ENCODE measurements at regions not wholly inside any gene's neighbourhood (a gene's known extent, or its start where the extent isn't known, plus 50 kb on each side); places are given as distances from the start of the nearest gene placed in this dataset.

GRCh38 chr6:40039042-40039441 is 104.8 kb upstream of the MOCS1 start:
- CTCF ChIA-PET: no interaction called here
- Histone ChIP-seq H3K27me3 (ENCODE audit: insufficient read depth) (no peaks in the 10 kb centered on the region), H3K27ac (ENCODE audit: low read depth in 2 of 2, low read length in 1 of 2) (no peak overlapping the region), H4K20me1 (ENCODE audit: insufficient read depth) (no peaks in the 10 kb centered on the region), H3K79me2 (ENCODE audit: insufficient read depth) (no peaks in the 10 kb centered on the region), H3K9ac (no peak overlapping the region), H3K9me3 (no peaks in the 10 kb centered on the region), H3K4me1 (ENCODE audit: control insufficient read depth in 1 of 2, insufficient read depth in 2 of 2, low read depth in 1 of 2, low read length in 1 of 2) (no peaks in the 10 kb centered on the region), H3K9me2 (no peaks in the 10 kb centered on the region), H3F3A (replicated peaks; ENCODE audit: insufficient read depth) (no peaks in the 10 kb centered on the region), H2AFZ (ENCODE audit: low read depth) (no peak overlapping the region), H3K4me3 (ENCODE audit: low read depth in 2 of 2, low read length in 1 of 2) (no peak overlapping the region), H3K36me3 (replicated peaks in 1 of 2; ENCODE audit: control insufficient read depth in 1 of 2, insufficient read depth in 2 of 2, low read length in 1 of 2) (no peaks in the 10 kb centered on the region), H3K4me2 (no peak overlapping the region)
- DNase-seq: no peak
- POLR2A ChIA-PET: no interaction called here
- TF ChIP-seq RCOR1 (IDR thresholded peaks at IDR 0.05; ENCODE audit: low read length) (no peak), TEAD4 (IDR thresholded peaks at IDR 0.05; ENCODE audit: borderline replicate concordance, insufficient read depth) (no peak), USF1 (IDR thresholded peaks at IDR 0.05; ENCODE audit: borderline replicate concordance, low read depth) (no peak), FOXJ3 (CRISPR knock-in tag; IDR thresholded peaks at IDR 0.05) (no peak), MEF2A (IDR thresholded peaks at IDR 0.05; ENCODE audit: borderline replicate concordance, low read depth) (no peak), POLR2AphosphoS5 (IDR thresholded peaks at IDR 0.05; ENCODE audit: low read depth, low read length) (no peak), EP300 (IDR thresholded peaks at IDR 0.05; ENCODE audit: borderline replicate concordance in 1 of 2, low read depth in 1 of 2, low read length in 1 of 2) (no peak), EZH2phosphoT487 (IDR thresholded peaks at IDR 0.05; ENCODE audit: borderline replicate concordance, low read depth) (no peak), IRF3 (IDR thresholded peaks at IDR 0.05; ENCODE audit: low read depth, low read length) (no peak), TCF12 (IDR thresholded peaks at IDR 0.05) (no peak), YY1 (IDR thresholded peaks at IDR 0.05; ENCODE audit: low read depth) (no peak), RAD21 (IDR thresholded peaks at IDR 0.05; ENCODE audit: low read length) (no peak)
- TF ChIP-seq, protein P1, sequence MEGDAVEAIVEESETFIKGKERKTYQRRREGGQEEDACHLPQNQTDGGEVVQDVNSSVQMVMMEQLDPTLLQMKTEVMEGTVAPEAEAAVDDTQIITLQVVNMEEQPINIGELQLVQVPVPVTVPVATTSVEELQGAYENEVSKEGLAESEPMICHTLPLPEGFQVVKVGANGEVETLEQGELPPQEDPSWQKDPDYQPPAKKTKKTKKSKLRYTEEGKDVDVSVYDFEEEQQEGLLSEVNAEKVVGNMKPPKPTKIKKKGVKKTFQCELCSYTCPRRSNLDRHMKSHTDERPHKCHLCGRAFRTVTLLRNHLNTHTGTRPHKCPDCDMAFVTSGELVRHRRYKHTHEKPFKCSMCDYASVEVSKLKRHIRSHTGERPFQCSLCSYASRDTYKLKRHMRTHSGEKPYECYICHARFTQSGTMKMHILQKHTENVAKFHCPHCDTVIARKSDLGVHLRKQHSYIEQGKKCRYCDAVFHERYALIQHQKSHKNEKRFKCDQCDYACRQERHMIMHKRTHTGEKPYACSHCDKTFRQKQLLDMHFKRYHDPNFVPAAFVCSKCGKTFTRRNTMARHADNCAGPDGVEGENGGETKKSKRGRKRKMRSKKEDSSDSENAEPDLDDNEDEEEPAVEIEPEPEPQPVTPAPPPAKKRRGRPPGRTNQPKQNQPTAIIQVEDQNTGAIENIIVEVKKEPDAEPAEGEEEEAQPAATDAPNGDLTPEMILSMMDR (IDR thresholded peaks at IDR 0.05): no peak
- 40% methylated on average over 2 of the region's 3 CpGs for WGBS (ENCODE audit: low lambda C conversion rate)

GRCh38 chr6:40038626-40039025 is 104.4 kb upstream of the MOCS1 start:
- Histone ChIP-seq H3K27ac (ENCODE audit: low read depth in 2 of 2, low read length in 1 of 2) (no peak overlapping the region), H2AFZ (ENCODE audit: low read depth) (no peak overlapping the region), H3K4me2 (no peak overlapping the region), H3K9me3 (no peaks in the 10 kb centered on the region), H3K9ac (no peak overlapping the region), H3K27me3 (ENCODE audit: insufficient read depth) (no peaks in the 10 kb centered on the region), H3F3A (replicated peaks; ENCODE audit: insufficient read depth) (no peaks in the 10 kb centered on the region), H3K79me2 (ENCODE audit: insufficient read depth) (no peaks in the 10 kb centered on the region), H3K36me3 (replicated peaks in 1 of 2; ENCODE audit: control insufficient read depth in 1 of 2, insufficient read depth in 2 of 2, low read length in 1 of 2) (no peaks in the 10 kb centered on the region), H3K9me2 (no peaks in the 10 kb centered on the region), H3K4me1 (ENCODE audit: control insufficient read depth in 1 of 2, insufficient read depth in 2 of 2, low read depth in 1 of 2, low read length in 1 of 2) (no peaks in the 10 kb centered on the region), H4K20me1 (ENCODE audit: insufficient read depth) (no peaks in the 10 kb centered on the region), H3K4me3 (ENCODE audit: low read depth in 2 of 2, low read length in 1 of 2) (no peak overlapping the region)
- ChIA-PET CTCF (no interaction called here), POLR2A (no interaction called here)
- no peak for TF ChIP-seq CHD2 (IDR thresholded peaks at IDR 0.05; ENCODE audit: low read length, partially characterized antibody)
- TF ChIP-seq TCF12 (IDR thresholded peaks at IDR 0.05): no peak
- TF ChIP-seq, protein P2, sequence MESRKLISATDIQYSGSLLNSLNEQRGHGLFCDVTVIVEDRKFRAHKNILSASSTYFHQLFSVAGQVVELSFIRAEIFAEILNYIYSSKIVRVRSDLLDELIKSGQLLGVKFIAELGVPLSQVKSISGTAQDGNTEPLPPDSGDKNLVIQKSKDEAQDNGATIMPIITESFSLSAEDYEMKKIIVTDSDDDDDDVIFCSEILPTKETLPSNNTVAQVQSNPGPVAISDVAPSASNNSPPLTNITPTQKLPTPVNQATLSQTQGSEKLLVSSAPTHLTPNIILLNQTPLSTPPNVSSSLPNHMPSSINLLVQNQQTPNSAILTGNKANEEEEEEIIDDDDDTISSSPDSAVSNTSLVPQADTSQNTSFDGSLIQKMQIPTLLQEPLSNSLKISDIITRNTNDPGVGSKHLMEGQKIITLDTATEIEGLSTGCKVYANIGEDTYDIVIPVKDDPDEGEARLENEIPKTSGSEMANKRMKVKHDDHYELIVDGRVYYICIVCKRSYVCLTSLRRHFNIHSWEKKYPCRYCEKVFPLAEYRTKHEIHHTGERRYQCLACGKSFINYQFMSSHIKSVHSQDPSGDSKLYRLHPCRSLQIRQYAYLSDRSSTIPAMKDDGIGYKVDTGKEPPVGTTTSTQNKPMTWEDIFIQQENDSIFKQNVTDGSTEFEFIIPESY (IDR thresholded peaks at IDR 0.05; ENCODE audit: borderline replicate concordance, low read depth): no peak
- no peak for TF ChIP-seq FOSL2 (IDR thresholded peaks at IDR 0.05; ENCODE audit: borderline replicate concordance, low read depth)
- TF ChIP-seq, protein P3, sequence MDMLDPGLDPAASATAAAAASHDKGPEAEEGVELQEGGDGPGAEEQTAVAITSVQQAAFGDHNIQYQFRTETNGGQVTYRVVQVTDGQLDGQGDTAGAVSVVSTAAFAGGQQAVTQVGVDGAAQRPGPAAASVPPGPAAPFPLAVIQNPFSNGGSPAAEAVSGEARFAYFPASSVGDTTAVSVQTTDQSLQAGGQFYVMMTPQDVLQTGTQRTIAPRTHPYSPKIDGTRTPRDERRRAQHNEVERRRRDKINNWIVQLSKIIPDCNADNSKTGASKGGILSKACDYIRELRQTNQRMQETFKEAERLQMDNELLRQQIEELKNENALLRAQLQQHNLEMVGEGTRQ (IDR thresholded peaks at IDR 0.05; ENCODE audit: borderline replicate concordance, low read depth, low read length): no peak
- TF ChIP-seq NRF1 (IDR thresholded peaks at IDR 0.05; ENCODE audit: low read depth, low read length): no peak
- DNase-seq: no peak
